GM23248 (cell line): ENCODE measurements at regions not wholly inside any gene's neighbourhood (a gene's known extent, or its start where the extent isn't known, plus 50 kb on each side); places are given as distances from the start of the nearest gene placed in this dataset.
A peak's percentile ranks its signal among the peaks of the same experiment; 100 is the strongest.

ENCODE experiments used
- DNase-seq: peaks from one replicate; pipeline ENCODE4 v3.0.0-alpha.2; 2015
- H2AFZ ChIP-seq: fragments of 200-600 bp; sonication (generic); 2 replicates; pipeline ENCODE4 v1.6.1; 2016; ENCODE audit warnings: antibody characterized with exemption
- H3F3A ChIP-seq: fragments of 200-600 bp; sonication (generic); 2 replicates; pipeline ENCODE4 v1.6.1; 2016; ENCODE audit warnings: mild to moderate bottlenecking, antibody characterized with exemption, mixed run types; ENCODE audit not compliant: insufficient read depth
- H3K27ac ChIP-seq: fragments of 200-600 bp; sonication (generic); 2 replicates; pipeline ENCODE4 v1.5.1; 2016; ENCODE audit warnings: mild to moderate bottlenecking
- H3K27me3 ChIP-seq: fragments of 200-600 bp; sonication (generic); replicated peaks from 2 replicates; pipeline ENCODE4 v1.6.1; 2016; ENCODE audit warnings: mild to moderate bottlenecking; ENCODE audit not compliant: insufficient read depth
- H3K36me3 ChIP-seq: fragments of 200-600 bp; sonication (generic); 2 replicates; pipeline ENCODE4 v1.6.1; 2016; ENCODE audit warnings: low read depth, mild to moderate bottlenecking
- H3K4me1 ChIP-seq: fragments of 200-600 bp; sonication (generic); 2 replicates; pipeline ENCODE4 v1.6.1; 2016; ENCODE audit warnings: mild to moderate bottlenecking; ENCODE audit not compliant: insufficient read depth
- H3K4me2 ChIP-seq: fragments of 200-600 bp; sonication (generic); one replicate; pipeline ENCODE4 v1.6.1; 2016; ENCODE audit warnings: mild to moderate bottlenecking; ENCODE audit not compliant: unreplicated experiment
- H3K4me3 ChIP-seq: fragments of 200-600 bp; sonication (generic); 2 replicates; pipeline ENCODE4 v1.5.1; 2016; ENCODE audit warnings: mild to moderate bottlenecking
- H3K79me2 ChIP-seq: fragments of 200-600 bp; sonication (generic); 2 replicates; pipeline ENCODE4 v1.6.1; 2016; ENCODE audit warnings: mild to moderate bottlenecking; ENCODE audit not compliant: insufficient read depth
- H3K9ac ChIP-seq: fragments of 200-600 bp; sonication (generic); 2 replicates; pipeline ENCODE4 v1.6.1; 2016; ENCODE audit warnings: mild to moderate bottlenecking
- H3K9me2 ChIP-seq: fragments of 200-600 bp; sonication (generic); 2 replicates; pipeline ENCODE4 v1.6.1; 2016; ENCODE audit warnings: mixed run types, mild to moderate bottlenecking, moderate library complexity; ENCODE audit not compliant: insufficient read depth
- H3K9me3 ChIP-seq: fragments of 200-600 bp; sonication (generic); one replicate; pipeline ENCODE4 v1.6.1; 2017; ENCODE audit warnings: low read depth
- H4K20me1 ChIP-seq: fragments of 200-600 bp; sonication (generic); 2 replicates; pipeline ENCODE4 v1.6.0; 2016; ENCODE audit not compliant: insufficient read depth
- EZH2 ChIP-seq: fragments of 200-600 bp; sonication (generic); IDR thresholded peaks from 2 replicates; pipeline ENCODE4 v1.6.1; 2018; ENCODE audit warnings: antibody characterized with exemption, mild to moderate bottlenecking; ENCODE audit not compliant: insufficient read depth, poor library complexity, severe bottlenecking
- EZH2phosphoT487 ChIP-seq: fragments of 200-600 bp; sonication (generic); IDR thresholded peaks from 2 replicates; pipeline ENCODE4 v1.6.1; 2018; ENCODE audit warnings: antibody characterized with exemption, moderate library complexity, mild to moderate bottlenecking, low read depth; ENCODE audit not compliant: insufficient read depth
- WGBS, 2 experiments: methylation state at CpG; one replicate each; pipeline ENCODE4 v1.1.6; 2015 to 2017; ENCODE audit warnings: low lambda C conversion rate in 2 of 2, low coverage in 1 of 2; ENCODE audit errors: missing lambda C conversion rate in 2 of 2; 5-methylcytosine and 5-hydroxymethylcytosine counted together
- in situ Hi-C: fragments of 300-500 bp; cut with MboI; formaldehyde crosslinking; loops from 2 replicates; pipeline ENCODE4 v1.15.0; 2020

DNA sequence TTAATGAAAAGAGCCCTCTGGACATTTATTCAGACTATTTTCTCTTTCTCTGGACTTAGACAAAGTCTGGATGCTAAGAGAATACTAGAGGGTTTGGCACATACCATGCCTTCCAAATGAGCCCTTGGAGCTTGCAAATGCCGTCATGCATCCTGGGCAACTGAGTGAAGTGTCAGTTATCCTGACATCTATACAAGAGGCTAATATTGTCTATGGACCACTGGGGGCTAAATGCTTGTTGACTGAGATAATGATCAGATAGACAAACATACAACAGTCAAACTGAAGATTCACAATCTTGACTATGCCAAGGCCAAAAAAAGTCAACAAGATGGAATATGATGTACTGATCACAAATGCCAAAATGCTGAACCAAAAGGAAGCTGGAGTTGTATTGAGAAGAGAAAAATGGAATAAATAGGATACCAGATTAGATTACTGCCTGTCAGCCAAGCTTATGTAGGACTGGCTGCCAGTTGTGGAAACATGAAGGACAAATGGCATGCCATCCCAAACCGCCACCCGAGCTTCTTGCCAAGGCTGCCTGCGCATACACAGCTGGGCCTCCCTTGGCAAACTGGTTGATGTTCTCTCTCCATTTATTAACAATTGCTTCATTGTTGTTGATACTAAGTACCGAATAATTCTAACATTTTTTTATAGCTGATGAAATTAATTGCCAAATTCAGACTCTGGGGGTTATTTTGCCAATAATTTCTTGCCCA is 240.1 kb upstream of the GRAMD2B start:
- no peaks in the 10 kb centered on the region for H3K9me3 ChIP-seq
- H3K27ac ChIP-seq, result no peak overlapping the region
- H3F3A ChIP-seq, result no peaks in the 10 kb centered on the region
- no peak overlapping the region for H2AFZ ChIP-seq
- no peak overlapping the region for H3K4me2 ChIP-seq
- 16 to 25% methylated on average over 5 of the region's 5 CpGs for WGBS, 2 experiments
- H3K79me2 ChIP-seq, result no peaks in the 10 kb centered on the region
- no peaks in the 10 kb centered on the region for H3K4me1 ChIP-seq
- H4K20me1 ChIP-seq, result no peaks in the 10 kb centered on the region
- in situ Hi-C loops, result no loop called here
- no peaks in the 10 kb centered on the region for H3K36me3 ChIP-seq
- H3K27me3 ChIP-seq, result no peaks in the 10 kb centered on the region
- H3K4me3 ChIP-seq, result no peak overlapping the region
- no peak overlapping the region for H3K9ac ChIP-seq
- no peaks in the 10 kb centered on the region for H3K9me2 ChIP-seq
- TF ChIP-seq EZH2phosphoT487 (no peak), EZH2 (no peak)
- no peak for DNase-seq

DNA sequence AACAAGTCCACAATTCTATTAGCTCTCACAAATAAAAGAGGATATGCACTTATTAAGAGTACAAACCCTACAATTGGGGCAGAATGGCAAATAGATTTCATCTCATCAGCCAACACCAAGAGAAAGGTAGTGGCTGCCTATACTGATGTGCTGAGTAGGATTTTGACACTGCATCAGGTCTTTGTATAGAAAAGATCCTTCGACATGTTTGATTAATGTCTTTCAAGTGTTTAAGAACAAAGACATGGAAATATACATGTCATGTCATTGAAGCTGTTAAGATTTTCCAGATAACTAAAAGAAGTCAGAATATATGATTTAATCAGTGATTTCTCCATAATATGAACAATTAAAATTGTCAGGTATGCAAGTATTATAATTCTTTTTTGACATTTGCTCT is 238.7 kb upstream of the GRAMD2B start:
- Histone ChIP-seq H3K27ac (no peak overlapping the region), H3F3A (no peaks in the 10 kb centered on the region)

DNA sequence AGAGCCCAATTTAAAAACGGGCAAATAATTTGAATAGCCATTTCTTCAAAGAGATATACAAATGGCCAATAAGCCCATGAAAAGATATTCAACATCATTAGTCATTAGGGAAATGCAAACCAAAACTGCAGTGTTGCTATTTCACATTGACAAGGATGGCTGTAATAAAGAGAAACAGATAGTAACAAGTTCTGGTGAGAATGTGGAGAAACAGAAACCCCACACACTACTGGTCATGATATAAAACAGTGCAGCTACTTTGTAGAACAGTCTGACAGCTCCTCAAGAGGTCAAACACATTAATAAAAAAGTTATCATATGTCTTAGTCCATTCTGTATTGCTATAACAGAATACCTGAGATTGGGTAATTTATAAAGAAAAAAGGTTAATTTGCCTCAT is 237.0 kb upstream of the GRAMD2B start:
- Histone ChIP-seq H3F3A (no peaks in the 10 kb centered on the region), H2AFZ (no peak overlapping the region), H3K9me3 (no peaks in the 10 kb centered on the region), H3K9ac (no peak overlapping the region), H3K4me2 (no peak overlapping the region), H4K20me1 (no peaks in the 10 kb centered on the region), H3K27ac (no peak overlapping the region), H3K4me3 (no peak overlapping the region), H3K9me2 (no peaks in the 10 kb centered on the region), H3K79me2 (no peaks in the 10 kb centered on the region), H3K36me3 (no peaks in the 10 kb centered on the region), H3K4me1 (no peaks in the 10 kb centered on the region), H3K27me3 (no peaks in the 10 kb centered on the region)
- in situ Hi-C loops, result no loop called here
- WGBS, 2 experiments, result 65 to 87% methylated on average over 1 of the region's 1 CpG
- DNase-seq, result no peak
- no peak for TF ChIP-seq EZH2phosphoT487
- TF ChIP-seq EZH2, result no peak

More for the DNA sequence above, 238.7 kb upstream of the GRAMD2B start:
- Histone ChIP-seq H3K79me2 (no peaks in the 10 kb centered on the region), H3K4me2 (no peak overlapping the region), H4K20me1 (no peaks in the 10 kb centered on the region), H3K4me3 (no peak overlapping the region), H3K4me1 (no peaks in the 10 kb centered on the region), H2AFZ (no peak overlapping the region), H3K9me2 (no peaks in the 10 kb centered on the region), H3K9ac (no peak overlapping the region), H3K9me3 (no peaks in the 10 kb centered on the region), H3K36me3 (no peaks in the 10 kb centered on the region), H3K27me3 (no peaks in the 10 kb centered on the region)
- WGBS, 2 experiments, result 71 to 80% methylated on average over 1 of the region's 1 CpG
- no peak for DNase-seq
- no peak for TF ChIP-seq EZH2
- no peak for TF ChIP-seq EZH2phosphoT487
- in situ Hi-C loops, result no loop called here

DNA sequence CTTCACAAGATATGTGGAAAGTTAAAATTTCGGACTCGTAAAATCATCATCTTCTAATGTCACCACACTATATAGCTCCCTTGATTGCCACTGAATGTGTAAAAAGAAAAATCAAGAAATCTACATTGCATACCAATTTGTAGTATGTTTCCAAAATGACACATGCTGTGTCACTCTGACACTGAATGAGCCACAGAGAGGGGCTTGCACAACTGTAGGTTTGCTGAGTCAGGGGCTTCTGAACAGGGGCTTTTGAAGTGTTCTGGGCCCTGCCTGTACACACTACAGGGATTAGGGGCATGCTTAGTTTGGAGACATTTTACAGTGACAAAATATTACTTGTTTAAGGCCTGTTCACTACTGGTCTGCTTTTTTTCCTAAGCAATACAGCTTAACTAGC is 234.4 kb upstream of the GRAMD2B start:
- Histone ChIP-seq H3F3A (no peaks in the 10 kb centered on the region), H3K9ac (no peak overlapping the region), H4K20me1 (no peaks in the 10 kb centered on the region), H3K36me3 (no peaks in the 10 kb centered on the region), H3K9me3 (no peaks in the 10 kb centered on the region), H3K4me2 (no peak overlapping the region), H3K79me2 (no peaks in the 10 kb centered on the region), H3K4me1 (no peaks in the 10 kb centered on the region), H3K4me3 (no peak overlapping the region), H3K27ac (no peak overlapping the region), H3K27me3 (no peaks in the 10 kb centered on the region), H2AFZ (no peak overlapping the region), H3K9me2 (no peaks in the 10 kb centered on the region)
- TF ChIP-seq EZH2phosphoT487, result no peak
- no peak for TF ChIP-seq EZH2
- peak; percentile 6 for DNase-seq
- whole genome bisulfite sequencing, 2 experiments, result 89 to 95% methylated on average over 2 of the region's 2 CpGs
- in situ Hi-C loops, result no loop called here
